Suprapubic skin (tissue), 4 donors: ENCODE measurements at regions not wholly inside any gene's neighbourhood (a gene's known extent, or its start where the extent isn't known, plus 50 kb on each side); places are given as distances from the start of the nearest gene placed in this dataset.

Experiments used
- DNase-seq, 2 donors: peaks; one replicate each; pipeline ENCODE4 v3.0.0-alpha.2; 2019; ENCODE audit warnings: low spot score in 2 of 2
- H3K27ac ChIP-seq: fragments of 200-600 bp; sonication (generic); one replicate; pipeline ENCODE4 v1.5.1; 2019
- H3K27me3 ChIP-seq: fragments of 200-600 bp; sonication (generic); one replicate; pipeline ENCODE4 v1.5.1; 2019
- H3K36me3 ChIP-seq: fragments of 200-600 bp; sonication (generic); one replicate; pipeline ENCODE4 v1.5.1; 2019
- H3K4me1 ChIP-seq: fragments of 200-600 bp; sonication (generic); one replicate; pipeline ENCODE4 v1.5.1; 2019
- H3K4me3 ChIP-seq: fragments of 200-600 bp; sonication (generic); one replicate; pipeline ENCODE4 v1.5.1; 2019; ENCODE audit warnings: mild to moderate bottlenecking
- H3K9me3 ChIP-seq: fragments of 200-600 bp; sonication (generic); one replicate; pipeline ENCODE4 v1.5.1; 2019
- EP300 ChIP-seq: sonication (generic); formaldehyde crosslinking; IDR thresholded peaks from one replicate; pipeline ENCODE4 v1.6.1; 2017; ENCODE audit warnings: antibody characterized with exemption
- POLR2A ChIP-seq, 2 donors: fragments of 450-650 bp; IDR thresholded peaks; one replicate each; pipeline ENCODE4 v1.6.1; 2017; ENCODE audit warnings: antibody characterized with exemption in 2 of 2, mild to moderate bottlenecking in 2 of 2, moderate library complexity in 2 of 2
- POLR2AphosphoS5 ChIP-seq, 3 donors: sonication (generic); formaldehyde crosslinking; IDR thresholded peaks; one replicate each; pipeline ENCODE4 v1.6.1; 2017; ENCODE audit warnings: antibody characterized with exemption in 3 of 3
- WGBS: methylation state at CpG from one replicate; pipeline ENCODE4 v1.1.5; 2018; 5-methylcytosine and 5-hydroxymethylcytosine counted together
- TF ChIP-seq, protein P1 (sequence below), 2 donors: fragments of 200-600 bp in 1 of 2; fragments of 450-650 bp in 1 of 2; sonication (generic) in 1 of 2; IDR thresholded peaks; one replicate each; pipeline ENCODE4 v1.5.1; 2016 to 2019; ENCODE audit warnings: antibody characterized with exemption in 2 of 2, mild to moderate bottlenecking in 1 of 2, moderate library complexity in 1 of 2

GRCh38 chr3:197354568-197355001 is 56.2 kb upstream of the DLG1 start:
- no peak overlapping the region for H3K4me3 ChIP-seq
- TF ChIP-seq POLR2A (IDR thresholded peaks at IDR 0.05), result no peak
- no peak for TF ChIP-seq EP300
- no peak for TF ChIP-seq POLR2AphosphoS5 (IDR thresholded peaks at IDR 0.05)
- TF ChIP-seq, protein P1, sequence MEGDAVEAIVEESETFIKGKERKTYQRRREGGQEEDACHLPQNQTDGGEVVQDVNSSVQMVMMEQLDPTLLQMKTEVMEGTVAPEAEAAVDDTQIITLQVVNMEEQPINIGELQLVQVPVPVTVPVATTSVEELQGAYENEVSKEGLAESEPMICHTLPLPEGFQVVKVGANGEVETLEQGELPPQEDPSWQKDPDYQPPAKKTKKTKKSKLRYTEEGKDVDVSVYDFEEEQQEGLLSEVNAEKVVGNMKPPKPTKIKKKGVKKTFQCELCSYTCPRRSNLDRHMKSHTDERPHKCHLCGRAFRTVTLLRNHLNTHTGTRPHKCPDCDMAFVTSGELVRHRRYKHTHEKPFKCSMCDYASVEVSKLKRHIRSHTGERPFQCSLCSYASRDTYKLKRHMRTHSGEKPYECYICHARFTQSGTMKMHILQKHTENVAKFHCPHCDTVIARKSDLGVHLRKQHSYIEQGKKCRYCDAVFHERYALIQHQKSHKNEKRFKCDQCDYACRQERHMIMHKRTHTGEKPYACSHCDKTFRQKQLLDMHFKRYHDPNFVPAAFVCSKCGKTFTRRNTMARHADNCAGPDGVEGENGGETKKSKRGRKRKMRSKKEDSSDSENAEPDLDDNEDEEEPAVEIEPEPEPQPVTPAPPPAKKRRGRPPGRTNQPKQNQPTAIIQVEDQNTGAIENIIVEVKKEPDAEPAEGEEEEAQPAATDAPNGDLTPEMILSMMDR (IDR thresholded peaks at IDR 0.05), result no peak
- no peaks in the 10 kb centered on the region for H3K36me3 ChIP-seq
- H3K27ac ChIP-seq, result no peak overlapping the region
- H3K9me3 ChIP-seq, result no peaks in the 10 kb centered on the region
- 68% methylated on average over 19 of the region's 19 CpGs for WGBS
- H3K27me3 ChIP-seq, result no peaks in the 10 kb centered on the region
- DNase-seq, result no peak
- peaks cover 18% of the 10 kb centered on the region for H3K4me1 ChIP-seq

GRCh38 chr3:197353867-197354567 is 55.6 kb upstream of the DLG1 start:
- H3K9me3 ChIP-seq, result no peaks in the 10 kb centered on the region
- DNase-seq, result no peak
- WGBS, result 75% methylated on average over 10 of the region's 10 CpGs
- no peaks in the 10 kb centered on the region for H3K36me3 ChIP-seq
- H3K27me3 ChIP-seq, result no peaks in the 10 kb centered on the region
- no peak for TF ChIP-seq POLR2A (IDR thresholded peaks at IDR 0.05)
- TF ChIP-seq POLR2AphosphoS5 (IDR thresholded peaks at IDR 0.05), result no peak
- no peak for TF ChIP-seq EP300
- TF ChIP-seq, protein P1 (IDR thresholded peaks at IDR 0.05), result no peak
- no peak overlapping the region for H3K4me3 ChIP-seq
- H3K4me1 ChIP-seq, result peaks cover 18% of the 10 kb centered on the region
- no peak overlapping the region for H3K27ac ChIP-seq

DNA sequence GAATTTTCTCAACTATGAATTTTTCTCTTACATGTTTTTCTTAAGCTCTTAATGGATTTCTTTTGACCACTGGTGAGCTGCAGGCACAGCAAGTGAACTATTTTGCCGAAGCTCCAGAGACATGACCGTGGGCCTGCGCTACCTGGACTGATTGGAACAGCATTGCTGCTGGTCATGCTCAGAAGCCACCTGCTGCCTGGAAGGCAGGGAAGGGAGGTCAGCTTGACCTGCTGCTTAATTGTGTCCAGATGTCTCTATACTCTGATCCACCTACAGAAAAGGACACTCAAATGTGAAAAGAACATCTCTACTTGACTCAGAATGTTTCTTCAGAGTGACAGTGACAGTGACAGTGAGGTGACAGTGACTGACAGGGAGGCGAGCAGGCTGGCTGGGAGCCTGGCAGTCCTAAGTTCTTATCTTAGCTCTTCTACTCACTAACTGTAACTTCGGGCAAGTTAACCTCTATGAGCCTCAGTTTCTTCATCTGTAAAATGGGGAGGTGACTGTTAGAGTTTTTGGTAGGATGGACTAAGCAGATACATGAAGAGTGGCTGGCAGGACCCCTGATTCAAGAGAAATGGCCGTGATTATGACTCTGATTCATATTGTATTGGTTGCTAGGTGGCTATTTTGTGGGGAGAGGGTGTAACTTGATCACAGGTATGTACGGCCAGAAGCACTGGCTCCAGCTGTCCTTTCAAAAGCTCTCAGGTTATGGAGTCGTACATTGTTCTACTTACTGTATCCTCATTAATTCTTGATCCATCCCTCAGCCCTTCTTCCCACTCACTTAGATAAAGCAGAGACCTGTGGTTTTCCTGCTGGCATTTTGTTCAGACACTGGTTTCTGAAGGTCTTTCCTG is 54.8 kb upstream of the DLG1 start:
- H3K4me1 ChIP-seq, result peaks cover 18% of the 10 kb centered on the region
- no peak for TF ChIP-seq POLR2AphosphoS5 (IDR thresholded peaks at IDR 0.05)
- TF ChIP-seq POLR2A (IDR thresholded peaks at IDR 0.05), result no peak
- TF ChIP-seq, protein P1 (IDR thresholded peaks at IDR 0.05), result no peak
- no peak for TF ChIP-seq EP300
- H3K27me3 ChIP-seq, result no peaks in the 10 kb centered on the region
- no peaks in the 10 kb centered on the region for H3K9me3 ChIP-seq
- no peak for DNase-seq
- H3K36me3 ChIP-seq, result no peaks in the 10 kb centered on the region
- H3K4me3 ChIP-seq, result no peak overlapping the region
- 93% methylated on average over 8 of the region's 8 CpGs for WGBS
- no peak overlapping the region for H3K27ac ChIP-seq

DNA sequence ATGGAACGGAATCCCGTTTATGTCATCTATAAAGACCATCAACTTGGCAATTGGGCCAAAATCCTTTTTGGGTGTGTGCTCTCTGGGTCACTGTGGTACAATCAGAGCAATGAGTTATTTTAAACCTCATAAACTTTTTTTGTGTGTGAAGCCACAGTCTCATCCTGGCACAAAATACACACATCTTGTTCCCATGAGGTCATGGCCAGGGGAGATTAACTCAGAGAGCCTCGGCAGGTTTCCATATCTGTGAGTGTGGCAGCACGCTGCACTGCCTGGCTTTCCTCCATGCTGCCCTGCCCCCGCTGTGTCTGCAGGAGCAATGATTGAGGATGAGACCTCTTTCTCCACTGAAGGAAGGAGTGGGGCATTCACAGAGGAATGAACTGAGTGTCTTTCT is 54.0 kb upstream of the DLG1 start:
- H3K4me3 ChIP-seq, result no peak overlapping the region
- H3K27ac ChIP-seq, result no peak overlapping the region
- H3K9me3 ChIP-seq, result no peaks in the 10 kb centered on the region
- no peaks in the 10 kb centered on the region for H3K36me3 ChIP-seq
- H3K4me1 ChIP-seq, result peaks cover 18% of the 10 kb centered on the region
- WGBS, result 27% methylated on average over 5 of the region's 5 CpGs
- H3K27me3 ChIP-seq, result no peaks in the 10 kb centered on the region
- no peak for DNase-seq
- TF ChIP-seq, protein P1 (IDR thresholded peaks at IDR 0.05), result no peak
- no peak for TF ChIP-seq EP300
- TF ChIP-seq POLR2A (IDR thresholded peaks at IDR 0.05), result no peak
- TF ChIP-seq POLR2AphosphoS5 (IDR thresholded peaks at IDR 0.05), result no peak

- Histone ChIP-seq H3K9me3 (no peaks in the 10 kb centered on the region), H3K27me3 (no peaks in the 10 kb centered on the region), H3K4me3 (no peak overlapping the region), H3K27ac (no peak overlapping the region), H3K4me1 (peaks cover 18% of the 10 kb centered on the region), H3K36me3 (no peaks in the 10 kb centered on the region)
- TF ChIP-seq POLR2AphosphoS5 (IDR thresholded peaks at IDR 0.05), result no peak
- TF ChIP-seq EP300, result no peak
- TF ChIP-seq POLR2A (IDR thresholded peaks at IDR 0.05), result no peak
- TF ChIP-seq, protein P1 (IDR thresholded peaks at IDR 0.05), result no peak
- WGBS, result 91% methylated on average over 13 of the region's 13 CpGs
- DNase-seq, result no peak
These were observed 52.0 kb upstream of the DLG1 start for GRCh38 chr3:197350446-197350845.
